CD14-positive monocyte (primary cell): ENCODE measurements at regions not wholly inside any gene's neighbourhood (a gene's known extent, or its start where the extent isn't known, plus 50 kb on each side); places are given as distances from the start of the nearest gene placed in this dataset.

Source experiments
- DNase-seq, 3 donors: peaks; one replicate each; pipeline ENCODE4 v3.0.0-alpha.2; 2011 to 2022
- H2AFZ ChIP-seq: 2 replicates; pipeline ENCODE4 v1.6.0; 2012; ENCODE audit warnings: mild to moderate bottlenecking, low read depth, low read length, inconsistent platforms; ENCODE audit not compliant: insufficient read depth, poor library complexity, severe bottlenecking
- H3K27ac ChIP-seq, 2 donors: 1 replicate in 1 of 2; 2 replicates in 1 of 2; pipeline ENCODE4 v1.5.1; 2012 to 2013; ENCODE audit warnings: low read length in 2 of 2, control low read depth in 1 of 2, inconsistent platforms in 1 of 2, low read depth in 1 of 2, mild to moderate bottlenecking in 1 of 2
- H3K27me3 ChIP-seq, 2 donors: one replicate each; pipeline versions ENCODE4 v1.6.0 to v1.6.1; 2011 to 2013; ENCODE audit warnings: low read length in 2 of 2; ENCODE audit not compliant: control insufficient read depth in 2 of 2, insufficient read depth in 2 of 2
- H3K36me3 ChIP-seq, 2 donors: replicated peaks in 1 of 2; 1 replicate in 1 of 2; 2 replicates in 1 of 2; pipeline versions ENCODE4 v1.5.1 to v1.6.1; 2012 to 2013; ENCODE audit warnings: low read length in 2 of 2, control low read depth in 1 of 2, inconsistent platforms in 1 of 2, mild to moderate bottlenecking in 1 of 2; ENCODE audit not compliant: insufficient read depth in 2 of 2, control insufficient read depth in 1 of 2
- H3K4me1 ChIP-seq, 2 donors: 1 replicate in 1 of 2; 2 replicates in 1 of 2; pipeline versions ENCODE4 v1.5.1 to v1.6.1; 2012 to 2013; ENCODE audit warnings: low read length in 2 of 2, control low read depth in 1 of 2, inconsistent platforms in 1 of 2, mild to moderate bottlenecking in 1 of 2, moderate library complexity in 1 of 2; ENCODE audit not compliant: insufficient read depth in 2 of 2, control insufficient read depth in 1 of 2
- H3K4me2 ChIP-seq: replicated peaks from 2 replicates; pipeline ENCODE3; 2012; ENCODE audit warnings: low read length, moderate library complexity, mild to moderate bottlenecking; ENCODE audit not compliant: poor library complexity, severe bottlenecking; ENCODE audit errors: extremely low read depth
- H3K4me3 ChIP-seq, 3 experiments: fragments of 200-600 bp in 1 of 3; sonication (generic) in 1 of 3; replicated peaks in 1 of 3; 1 replicate in 2 of 3; 2 replicates in 1 of 3; pipeline ENCODE4 v1.5.1; 2011 to 2013; ENCODE audit warnings: low read length in 3 of 3, mild to moderate bottlenecking in 3 of 3, control low read depth in 2 of 3, low read depth in 2 of 3, inconsistent platforms in 1 of 3, moderate library complexity in 1 of 3
- H3K79me2 ChIP-seq: 2 replicates; pipeline ENCODE4 v1.6.0; 2012; ENCODE audit warnings: mild to moderate bottlenecking, control low read depth, inconsistent platforms, low read length, moderate library complexity; ENCODE audit not compliant: insufficient read depth
- H3K9ac ChIP-seq: 2 replicates; pipeline ENCODE4 v1.6.0; 2017; ENCODE audit warnings: low read length, mild to moderate bottlenecking; ENCODE audit not compliant: insufficient read depth, poor library complexity, severe bottlenecking
- H3K9me3 ChIP-seq, 2 donors: replicated peaks in 1 of 2; 1 replicate in 1 of 2; 2 replicates in 1 of 2; pipeline versions ENCODE4 v1.5.1 to v1.6.1; 2012 to 2013; ENCODE audit warnings: low read length in 2 of 2, control low read depth in 1 of 2; ENCODE audit not compliant: control insufficient read depth in 1 of 2, insufficient read depth in 1 of 2
- H4K20me1 ChIP-seq: 2 replicates; pipeline ENCODE4 v1.6.0; 2012; ENCODE audit warnings: mild to moderate bottlenecking, low read length, control low read depth, moderate library complexity; ENCODE audit not compliant: insufficient read depth
- H3K27ac Mint-ChIP-seq, 7 donors: one replicate each; pipeline ENCODE4 v1.8.0; 2020; ENCODE audit warnings: mild to moderate bottlenecking in 7 of 7, mixed read lengths in 7 of 7, moderate library complexity in 6 of 7, inconsistent platforms in 2 of 7
- H3K27me3 Mint-ChIP-seq, 3 donors: one replicate each; pipeline ENCODE4 v1.8.0; 2021 to 2022; ENCODE audit warnings: low read depth in 3 of 3, mild to moderate bottlenecking in 3 of 3, mixed read lengths in 3 of 3, moderate library complexity in 3 of 3, inconsistent platforms in 1 of 3
- H3K36me3 Mint-ChIP-seq, 2 donors: one replicate each; pipeline ENCODE4 v1.8.0; 2020; ENCODE audit warnings: mixed read lengths in 2 of 2, inconsistent platforms in 1 of 2, mild to moderate bottlenecking in 1 of 2
- H3K4me1 Mint-ChIP-seq: one replicate; pipeline ENCODE4 v1.8.0; 2020; ENCODE audit warnings: mild to moderate bottlenecking, mixed read lengths
- H3K4me3 Mint-ChIP-seq, 2 donors: one replicate each; pipeline ENCODE4 v1.8.0; 2020; ENCODE audit warnings: mild to moderate bottlenecking in 2 of 2, mixed read lengths in 2 of 2, moderate library complexity in 1 of 2
- H3K9me3 Mint-ChIP-seq, 7 donors: one replicate each; pipeline ENCODE4 v1.8.0; 2020 to 2022; ENCODE audit warnings: mixed read lengths in 7 of 7, mild to moderate bottlenecking in 6 of 7, moderate library complexity in 6 of 7, inconsistent platforms in 2 of 7
- WGBS: methylation state at CpG from one replicate; pipeline ENCODE4 v1.1.5; 2013; ENCODE audit warnings: missing lambda C conversion rate; ENCODE audit not compliant: insufficient coverage; 5-methylcytosine and 5-hydroxymethylcytosine counted together
- intact Hi-C, 2 donors: fragments of 100-400 bp; cut with micrococcal nuclease; formaldehyde crosslinking; loops; one replicate each; pipeline versions ENCODE4 v1.15.0 to v1.15.1; 2023
- TF ChIP-seq, protein P1 (sequence below): fragments of 200-600 bp; IDR thresholded peaks from one replicate; pipeline ENCODE4 v1.8.0; 2022; ENCODE audit warnings: antibody characterized with exemption, mild to moderate bottlenecking

DNA sequence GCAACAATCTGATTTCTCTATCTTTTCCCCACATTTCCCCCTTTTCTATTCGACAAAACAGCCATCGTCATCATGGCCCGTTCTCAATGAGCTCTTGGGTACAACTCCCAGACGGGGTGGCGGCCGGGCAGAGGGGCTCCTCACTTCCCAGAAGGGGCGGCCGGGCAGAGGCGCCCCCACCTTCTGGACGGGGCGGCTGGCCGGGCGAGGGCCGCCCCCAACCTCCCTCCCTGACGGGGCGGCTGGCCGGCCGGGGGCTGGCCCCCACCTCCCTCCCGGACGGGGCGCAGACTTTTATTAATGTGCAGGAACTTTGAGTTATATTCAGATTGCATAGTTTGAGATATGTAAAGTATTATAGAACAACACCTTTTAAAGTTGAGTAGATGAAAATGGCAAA is 64.4 kb upstream of the HPGD start:
- WGBS: 100% methylated on average over 9 of the region's 21 CpGs
- Histone ChIP-seq H4K20me1 (no peaks in the 10 kb centered on the region), H3K36me3 (no peaks in the 10 kb centered on the region), H3K27me3 (no peaks in the 10 kb centered on the region), H2AFZ (no peak overlapping the region), H3K4me1 (peaks cover 15 to 21% of the 10 kb centered on the region in 2 donors), H3K4me2 (no peak overlapping the region), H3K9me3 (no peaks in the 10 kb centered on the region), H3K27ac (no peak overlapping the region), H3K4me3 (no peak overlapping the region), H3K9ac (no peak overlapping the region), H3K79me2 (no peaks in the 10 kb centered on the region)
- intact Hi-C loops: no loop called here
- no peaks in the 10 kb centered on the region for H3K36me3 Mint-ChIP-seq
- no peak overlapping the region for H3K27ac Mint-ChIP-seq
- peaks cover 0 to 1% (median 0%) of the 10 kb centered on the region in 7 donors for H3K9me3 Mint-ChIP-seq
- no peak overlapping the region for H3K4me3 Mint-ChIP-seq
- DNase-seq: no peak
- H3K4me1 Mint-ChIP-seq: peaks cover 23% of the 10 kb centered on the region
- H3K27me3 Mint-ChIP-seq: no peaks in the 10 kb centered on the region
- TF ChIP-seq, protein P1, sequence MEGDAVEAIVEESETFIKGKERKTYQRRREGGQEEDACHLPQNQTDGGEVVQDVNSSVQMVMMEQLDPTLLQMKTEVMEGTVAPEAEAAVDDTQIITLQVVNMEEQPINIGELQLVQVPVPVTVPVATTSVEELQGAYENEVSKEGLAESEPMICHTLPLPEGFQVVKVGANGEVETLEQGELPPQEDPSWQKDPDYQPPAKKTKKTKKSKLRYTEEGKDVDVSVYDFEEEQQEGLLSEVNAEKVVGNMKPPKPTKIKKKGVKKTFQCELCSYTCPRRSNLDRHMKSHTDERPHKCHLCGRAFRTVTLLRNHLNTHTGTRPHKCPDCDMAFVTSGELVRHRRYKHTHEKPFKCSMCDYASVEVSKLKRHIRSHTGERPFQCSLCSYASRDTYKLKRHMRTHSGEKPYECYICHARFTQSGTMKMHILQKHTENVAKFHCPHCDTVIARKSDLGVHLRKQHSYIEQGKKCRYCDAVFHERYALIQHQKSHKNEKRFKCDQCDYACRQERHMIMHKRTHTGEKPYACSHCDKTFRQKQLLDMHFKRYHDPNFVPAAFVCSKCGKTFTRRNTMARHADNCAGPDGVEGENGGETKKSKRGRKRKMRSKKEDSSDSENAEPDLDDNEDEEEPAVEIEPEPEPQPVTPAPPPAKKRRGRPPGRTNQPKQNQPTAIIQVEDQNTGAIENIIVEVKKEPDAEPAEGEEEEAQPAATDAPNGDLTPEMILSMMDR: no peak

DNA sequence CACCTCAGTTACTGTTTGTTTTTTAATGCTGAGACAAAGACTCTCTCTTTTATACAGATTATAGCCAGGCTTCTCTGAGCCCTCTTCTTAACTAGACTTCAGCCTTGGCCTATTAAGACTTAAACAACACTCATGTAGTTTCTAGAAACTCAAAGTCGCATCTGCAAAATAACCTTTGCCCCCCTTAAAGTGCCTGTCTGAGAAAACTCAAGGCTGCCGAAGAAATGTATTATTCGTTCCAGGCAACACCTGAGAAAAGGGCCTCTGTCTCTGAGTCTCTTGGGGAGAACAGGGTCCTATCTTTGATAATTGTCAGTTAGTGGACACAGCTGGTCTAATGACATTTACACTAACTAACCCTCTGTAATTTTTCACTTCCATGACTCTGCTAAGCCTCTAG is 60.8 kb upstream of the HPGD start:
- Histone ChIP-seq H3K36me3 (no peaks in the 10 kb centered on the region), H4K20me1 (no peaks in the 10 kb centered on the region), H3K27ac (no peak overlapping the region), H3K79me2 (no peaks in the 10 kb centered on the region), H3K4me2 (no peak overlapping the region), H2AFZ (no peak overlapping the region), H3K4me1 (peaks cover 6 to 12% of the 10 kb centered on the region in 2 donors), H3K4me3 (no peak overlapping the region), H3K9ac (no peak overlapping the region), H3K27me3 (no peaks in the 10 kb centered on the region), H3K9me3 (no peaks in the 10 kb centered on the region)
- no peak for DNase-seq
- peaks cover 22% of the 10 kb centered on the region for H3K4me1 Mint-ChIP-seq
- TF ChIP-seq, protein P1: no peak
- H3K27me3 Mint-ChIP-seq: no peaks in the 10 kb centered on the region
- H3K36me3 Mint-ChIP-seq: no peaks in the 10 kb centered on the region
- intact Hi-C loops: no loop called here
- no peak overlapping the region for H3K4me3 Mint-ChIP-seq
- WGBS: 100% methylated on average over 1 of the region's 3 CpGs
- H3K27ac Mint-ChIP-seq: no peak overlapping the region
- no peaks in the 10 kb centered on the region for H3K9me3 Mint-ChIP-seq
